Activated B cell treated with CpG ODN at 0.5 μM for 24 hours (primary cell): ENCODE measurements at regions not wholly inside any gene's neighbourhood (a gene's known extent, or its start where the extent isn't known, plus 50 kb on each side); places are given as distances from the start of the nearest gene placed in this dataset.
"Not testable (repeated sequence)": the region's sequence is repeated elsewhere in the genome, so short reads cannot be mapped to it uniquely, and the experiment has no call there.

Source experiments
- ATAC-seq: fragments of 200-7000 bp; cut with Tn5 transposase; one replicate; pipeline ENCODE4 v1.10.0; 2021; ENCODE audit warnings: low read depth, mild to moderate bottlenecking, moderate library complexity
- CTCF ChIA-PET: fragments of 350-600 bp; sonication (Branson Sonifier 250); formaldehyde crosslinking; loops from one replicate; lab custom pipeline; 2021; ENCODE audit warnings: antibody characterized with exemption; lab: Charles Lee
- POLR2A ChIA-PET: fragments of 350-600 bp; sonication (Branson Sonifier 250); formaldehyde crosslinking; loops from one replicate; lab custom pipeline; 2021; ENCODE audit warnings: antibody characterized with exemption; lab: Charles Lee
- DNase-seq: peaks from one replicate; pipeline ENCODE4 v3.0.0; 2022
- H3K27ac Mint-ChIP-seq: one replicate; pipeline ENCODE4 v1.8.0; 2020; ENCODE audit warnings: mixed read lengths
- H3K27me3 Mint-ChIP-seq: one replicate; pipeline ENCODE4 v1.8.0; 2021; ENCODE audit warnings: mixed read lengths
- H3K36me3 Mint-ChIP-seq: one replicate; pipeline ENCODE4 v1.8.0; 2021; ENCODE audit warnings: low read depth, mixed read lengths
- H3K4me1 Mint-ChIP-seq: one replicate; pipeline ENCODE4 v1.8.0; 2021; ENCODE audit warnings: mixed read lengths
- H3K4me3 Mint-ChIP-seq: one replicate; pipeline ENCODE4 v1.8.0; 2020; ENCODE audit warnings: mild to moderate bottlenecking, mixed read lengths
- H3K9me3 Mint-ChIP-seq: one replicate; pipeline ENCODE4 v1.8.0; 2020; ENCODE audit warnings: mixed read lengths
- CTCF ChIP-seq: fragments of 200-600 bp; IDR thresholded peaks from one replicate; pipeline ENCODE4 v1.8.0; 2022; ENCODE audit warnings: antibody characterized with exemption, mild to moderate bottlenecking
- intact Hi-C: fragments of 100-400 bp; cut with micrococcal nuclease; formaldehyde crosslinking; loops from one replicate; pipeline ENCODE4 v1.15.1; 2024

GRCh38 chr1:228653748-228654147 lies 81.5 kb upstream of the RHOU start:
- H3K9me3 Mint-ChIP-seq: no peaks in the 10 kb centered on the region
- peaks cover 3% of the 10 kb centered on the region for H3K4me1 Mint-ChIP-seq
- no peak for ATAC-seq
- H3K27ac Mint-ChIP-seq: no peak overlapping the region
- peaks cover 46% of the 10 kb centered on the region for H3K27me3 Mint-ChIP-seq
- no peak for DNase-seq
- intact Hi-C loops: no loop called here
- POLR2A ChIA-PET: no interaction called here
- no peak overlapping the region for H3K4me3 Mint-ChIP-seq
- no peak for TF ChIP-seq CTCF
- CTCF ChIA-PET: no interaction called here
- no peaks in the 10 kb centered on the region for H3K36me3 Mint-ChIP-seq

- ChIA-PET CTCF (interaction anchor here (0.8 kb wide), 1 partner anchor 9 kb away, joined by 3 read pairs; no protein-coding TSS in a partner anchor), POLR2A (no interaction called here)
- peaks cover 34% of the 10 kb centered on the region for H3K27me3 Mint-ChIP-seq
- H3K4me1 Mint-ChIP-seq: no peaks in the 10 kb centered on the region
- intact Hi-C loops: no loop called here
- H3K9me3 Mint-ChIP-seq: no peaks in the 10 kb centered on the region
- no peak overlapping the region for H3K4me3 Mint-ChIP-seq
- no peak for ATAC-seq
- no peak for TF ChIP-seq CTCF
- no peak overlapping the region for H3K27ac Mint-ChIP-seq
- H3K36me3 Mint-ChIP-seq: no peaks in the 10 kb centered on the region
- no peak for DNase-seq
Measured at GRCh38 chr1:228655796-228656394, 79.4 kb upstream of the RHOU start.

GRCh38 chr1:228662007-228662689 lies 73.1 kb upstream of the RHOU start:
- POLR2A ChIA-PET, DNase-seq, H3K4me1 Mint-ChIP-seq, H3K27ac Mint-ChIP-seq, H3K4me3 Mint-ChIP-seq, ATAC-seq, H3K36me3 Mint-ChIP-seq, H3K9me3 Mint-ChIP-seq: not testable (repeated sequence)
- H3K27me3 Mint-ChIP-seq: peaks cover 13% of the 10 kb centered on the region
- intact Hi-C loops: loop anchor here (5.0 kb wide), 1 partner anchor 1650 kb away; no protein-coding TSS in a partner anchor
- CTCF ChIA-PET: interaction anchor here (4.3 kb wide), 1 partner anchor 566 kb away, joined by 67 read pairs; no protein-coding TSS in a partner anchor

GRCh38 chr1:228664399-228664914 lies 70.8 kb upstream of the RHOU start:
- ChIA-PET CTCF (interaction anchor here (1.0 to 4.3 kb wide), 8 partner anchors 8 to 851 kb away, joined by 3 to 67 read pairs (median 4); no protein-coding TSS in a partner anchor), POLR2A (no interaction called here)
- H3K36me3 Mint-ChIP-seq: no peaks in the 10 kb centered on the region
- no peaks in the 10 kb centered on the region for H3K4me1 Mint-ChIP-seq
- ATAC-seq (peak; percentile 49), DNase-seq (peak; percentile 52)
- H3K9me3 Mint-ChIP-seq: no peaks in the 10 kb centered on the region
- no peak overlapping the region for H3K4me3 Mint-ChIP-seq
- peak; percentile 77 for TF ChIP-seq CTCF
- peaks cover 8% of the 10 kb centered on the region for H3K27me3 Mint-ChIP-seq
- no peak overlapping the region for H3K27ac Mint-ChIP-seq
- intact Hi-C loops: loop anchor here (1.0 to 5.0 kb wide), 5 partner anchors 563 to 1648 kb away; no protein-coding TSS in a partner anchor

GRCh38 chr1:228666686-228667623 lies 68.3 kb upstream of the RHOU start:
- no peak overlapping the region for H3K27ac Mint-ChIP-seq
- DNase-seq (no peak), ATAC-seq (no peak)
- no peak for TF ChIP-seq CTCF
- CTCF ChIA-PET: interaction anchor here (1.8 to 2.6 kb wide), 2 partner anchors 561 to 563 kb away, joined by 5 to 15 read pairs; no protein-coding TSS in a partner anchor
- POLR2A ChIA-PET: no interaction called here
- H3K4me1 Mint-ChIP-seq: no peaks in the 10 kb centered on the region
- H3K4me3 Mint-ChIP-seq: no peak overlapping the region
- no peaks in the 10 kb centered on the region for H3K9me3 Mint-ChIP-seq
- H3K27me3 Mint-ChIP-seq: peaks cover 6% of the 10 kb centered on the region
- no peaks in the 10 kb centered on the region for H3K36me3 Mint-ChIP-seq
- intact Hi-C loops: no loop called here
